GM21423 (cell line): ENCODE measurements at regions not wholly inside any gene's neighbourhood (a gene's known extent, or its start where the extent isn't known, plus 50 kb on each side); places are given as distances from the start of the nearest gene placed in this dataset.
"Not testable (repeated sequence)": the region's sequence is repeated elsewhere in the genome, so short reads cannot be mapped to it uniquely, and the experiment has no call there.

Source experiments
- ATAC-seq: cut with Tn5 transposase; IDR thresholded peaks from one replicate; pipeline ENCODE4 v1.9.1; 2021; ENCODE audit warnings: mild to moderate bottlenecking, moderate library complexity; ENCODE audit not compliant: unreplicated experiment

- ATAC-seq = no peak
These were observed 97.7 kb downstream of the TLR5 start for GRCh38 chr1:223045164-223045957.

DNA sequence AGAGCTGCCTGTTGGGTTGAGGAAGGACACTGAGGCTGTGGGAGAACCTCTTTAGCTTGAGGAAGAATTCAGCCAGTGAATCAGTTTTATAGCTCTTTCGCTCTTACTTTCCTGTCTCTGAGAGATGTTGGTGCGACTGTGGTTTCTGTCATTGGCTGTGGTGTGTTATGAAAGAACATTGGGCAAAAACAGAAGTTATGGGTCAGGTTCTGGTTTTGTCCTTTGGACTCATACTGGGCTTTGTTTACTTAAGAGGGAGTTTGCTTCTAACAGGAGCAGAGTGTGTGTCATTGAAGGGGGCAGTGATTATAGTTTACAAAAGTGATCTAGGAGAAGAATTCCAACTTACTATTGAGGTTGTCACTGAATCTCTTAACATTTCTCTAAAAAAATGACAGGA, 97.0 kb downstream of the TLR5 start:
- ATAC-seq = no peak

DNA sequence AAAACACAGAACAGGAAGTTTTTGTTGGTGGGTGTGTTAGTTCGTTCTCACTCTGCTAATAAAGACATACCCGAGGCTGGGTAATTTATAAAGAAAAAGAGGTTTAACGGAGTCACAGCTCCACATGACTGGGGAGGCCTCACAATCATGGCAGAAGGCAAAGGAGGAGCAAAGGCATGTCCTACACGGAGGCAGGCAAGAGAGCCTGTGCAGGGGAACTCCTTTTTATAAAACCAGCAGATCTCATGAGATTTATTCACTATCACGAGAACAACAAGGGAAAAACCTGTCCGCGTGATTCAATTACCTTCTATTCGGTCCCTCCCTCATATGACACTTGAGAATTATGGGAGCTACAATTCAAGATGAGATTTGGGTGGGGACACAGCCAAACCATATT, 96.6 kb downstream of the TLR5 start:
- ATAC-seq = not testable (repeated sequence)

DNA sequence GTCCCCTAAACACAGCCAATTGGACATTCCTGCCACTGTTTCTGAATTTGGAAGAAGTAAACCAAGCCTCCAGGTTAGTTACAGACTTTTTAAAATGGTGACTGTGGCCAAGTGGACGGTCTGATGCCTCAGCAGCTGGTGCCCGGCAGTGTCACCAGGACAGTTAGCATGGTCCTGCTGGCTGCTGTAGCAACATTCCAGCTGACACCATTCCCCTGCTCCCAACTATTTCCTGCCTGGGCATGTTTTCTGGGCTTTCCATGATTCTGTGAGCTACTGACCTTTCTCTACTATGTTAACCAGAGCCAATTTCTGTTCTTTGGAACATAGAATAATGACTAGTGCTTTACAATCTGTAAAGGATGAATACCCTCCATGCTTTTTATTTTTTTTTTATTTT, 95.0 kb downstream of the TLR5 start:
- ATAC-seq = no peak

GRCh38 chr1:223052462-223052861, 90.6 kb downstream of the TLR5 start:
- ATAC-seq = no peak

DNA sequence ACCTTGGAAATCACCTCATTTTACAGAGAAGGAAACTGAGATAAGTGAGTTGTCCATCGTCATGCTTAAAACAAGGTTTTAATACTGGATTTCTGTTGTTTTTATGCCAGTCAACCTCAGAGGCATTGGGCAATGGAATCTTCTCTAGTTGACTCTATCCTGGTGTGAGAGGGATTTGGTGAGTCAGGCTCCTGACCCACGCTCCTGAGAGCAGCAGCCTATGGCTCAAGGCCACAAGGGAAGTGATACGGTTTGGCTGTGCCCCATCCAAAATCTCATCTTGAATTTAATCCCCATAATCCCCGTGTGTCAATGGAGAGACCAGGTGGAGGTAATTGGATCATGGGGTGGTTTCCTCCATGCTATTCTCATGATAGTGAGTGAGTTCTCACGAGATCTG, 90.1 kb downstream of the TLR5 start:
- ATAC-seq = no peak

GRCh38 chr1:223056802-223057201, 86.2 kb downstream of the TLR5 start:
- no peak for ATAC-seq

GRCh38 chr1:223057569-223058093, 85.4 kb downstream of the TLR5 start:
- ATAC-seq = no peak
